NAMALWA (cell line): ENCODE measurements at regions not wholly inside any gene's neighbourhood (a gene's known extent, or its start where the extent isn't known, plus 50 kb on each side); places are given as distances from the start of the nearest gene placed in this dataset.

Experiments
- DNase-seq: peaks from one replicate; pipeline ENCODE4 v3.0.0-alpha.2; 2015; ENCODE audit warnings: low spot score

DNA sequence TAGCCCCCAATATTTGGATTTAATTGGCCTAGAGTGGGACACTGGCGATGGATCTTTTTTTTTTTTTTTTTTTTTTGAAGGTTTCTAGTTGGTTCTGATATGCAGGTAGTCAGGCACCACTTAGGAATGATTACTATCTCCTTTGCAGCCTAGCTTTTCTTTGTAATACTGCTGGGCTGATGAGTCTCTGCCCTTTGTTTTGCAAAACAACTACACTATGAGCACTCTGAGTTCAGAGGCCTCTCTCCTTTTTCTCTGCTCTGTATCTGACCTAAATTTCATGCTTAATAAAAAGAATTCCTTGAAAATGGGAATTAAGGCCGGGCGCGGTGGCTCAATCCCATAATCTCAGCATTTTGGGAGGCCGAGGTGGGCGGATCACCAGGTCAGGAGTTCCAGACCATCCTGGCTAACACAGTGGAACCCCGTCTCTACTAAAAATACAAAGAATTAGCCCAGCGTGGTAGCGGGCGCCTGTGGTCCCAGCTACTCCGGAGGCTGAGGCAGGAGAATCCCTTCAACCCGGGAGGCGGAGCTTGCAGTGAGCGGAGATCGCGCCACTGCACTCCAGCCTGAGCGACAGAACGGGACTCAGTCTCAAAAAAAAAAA lies 1312.3 kb downstream of the FAM181B start:
- DNase-seq = no peak

DNA sequence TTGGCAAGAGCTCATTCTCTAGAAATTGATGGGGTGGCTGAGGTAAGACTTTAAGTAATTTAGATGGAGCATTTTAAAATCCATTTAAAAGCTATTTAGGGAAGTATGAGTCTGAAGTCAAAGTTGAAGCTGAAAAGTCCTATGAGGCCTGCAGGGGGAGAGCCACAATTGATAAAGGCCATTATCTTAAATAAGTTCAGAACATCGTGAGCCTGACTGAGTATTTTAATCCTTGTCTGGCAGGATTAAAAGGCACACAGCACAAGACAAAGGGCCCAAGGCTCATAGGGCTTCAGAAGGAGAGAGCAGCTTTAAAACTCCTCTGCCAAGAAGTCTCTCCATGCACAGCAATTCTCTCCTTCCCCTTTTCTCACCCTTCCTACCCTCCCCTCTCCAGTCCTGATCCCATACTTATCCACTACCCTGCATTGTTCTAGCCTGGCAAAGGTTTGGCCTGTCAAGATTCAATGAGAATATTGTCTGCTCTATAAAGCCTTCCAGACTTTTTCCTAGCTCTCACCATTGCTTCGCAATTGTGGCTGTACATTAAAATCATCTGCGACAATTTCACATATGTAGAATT lies 1312.9 kb downstream of the FAM181B start:
- peak; percentile 7 for DNase-seq

DNA sequence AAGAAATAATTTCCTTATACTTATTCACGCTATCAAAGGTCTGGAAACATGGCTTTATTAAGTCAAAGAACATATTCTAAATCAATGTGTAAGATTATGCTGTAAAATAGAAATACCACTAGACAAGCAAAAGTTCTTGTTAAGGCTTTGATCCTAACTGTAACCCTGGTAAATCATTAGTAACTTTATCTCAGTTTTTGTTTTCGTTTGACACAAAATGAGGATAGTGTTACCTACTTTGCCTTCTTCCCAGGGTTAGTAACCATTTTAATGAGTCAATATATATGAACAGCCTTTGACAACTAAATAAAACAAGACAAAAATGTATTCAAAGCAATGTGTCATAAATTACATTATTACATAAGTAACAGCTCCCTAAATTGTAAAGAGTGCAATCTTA lies 1336.3 kb downstream of the FAM181B start:
- no peak for DNase-seq

DNA sequence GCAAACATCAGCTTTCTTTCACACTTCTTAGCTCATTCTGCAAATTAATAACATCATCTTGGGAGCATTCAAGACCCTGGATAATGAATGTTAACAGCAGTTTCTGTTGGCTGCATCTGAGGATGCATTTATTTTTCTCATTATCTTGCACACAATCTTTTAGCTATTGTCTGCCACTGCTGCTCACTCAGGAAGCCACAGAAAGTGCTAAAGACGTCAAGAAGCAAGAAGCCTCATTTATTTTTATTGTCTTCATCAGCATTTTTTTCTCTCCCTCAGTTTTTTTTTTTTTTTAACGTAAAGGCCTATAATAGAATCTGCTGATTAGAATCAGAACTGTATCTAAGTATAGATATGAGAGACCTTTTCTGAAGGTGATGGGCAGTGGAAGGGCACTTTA lies 1339.4 kb downstream of the FAM181B start:
- no peak for DNase-seq

DNA sequence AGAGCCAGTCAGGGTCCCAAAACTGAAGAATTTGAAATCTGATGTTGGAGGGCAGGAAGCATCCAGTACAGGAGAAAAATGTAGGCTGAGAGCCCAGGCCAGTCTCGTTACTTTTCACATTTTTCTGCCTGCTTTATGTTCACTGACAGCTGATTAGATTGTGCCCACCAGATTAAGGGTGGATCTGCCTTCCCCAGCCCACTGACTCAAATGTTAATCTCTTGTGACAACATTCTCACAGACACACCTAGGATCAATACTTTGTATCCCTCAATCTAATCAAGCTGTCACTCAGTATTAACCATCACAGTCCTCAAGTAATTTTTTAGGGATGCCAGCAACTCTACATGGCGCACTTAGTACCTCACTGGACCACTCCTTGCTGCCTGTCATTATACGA lies 1345.3 kb downstream of the FAM181B start:
- no peak for DNase-seq

DNA sequence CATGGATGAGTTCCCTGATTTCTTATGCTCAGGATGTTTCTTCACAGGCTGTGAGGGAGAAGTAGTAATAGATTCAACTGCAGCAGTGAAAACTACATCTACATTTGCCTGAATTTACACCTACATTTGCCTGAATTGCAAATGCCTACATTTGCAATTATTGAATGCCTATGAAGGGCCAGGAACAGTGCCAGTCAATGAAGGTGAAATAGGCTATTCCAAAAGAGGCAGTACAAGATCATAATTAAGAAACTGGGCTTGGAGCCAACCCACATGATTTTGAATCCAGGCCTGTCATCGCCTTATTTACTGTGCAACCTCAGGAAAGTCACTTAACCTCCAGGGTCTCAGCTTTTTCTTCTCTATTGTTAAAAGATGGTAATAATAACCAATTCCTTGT lies 1353.3 kb downstream of the FAM181B start:
- no peak for DNase-seq

DNA sequence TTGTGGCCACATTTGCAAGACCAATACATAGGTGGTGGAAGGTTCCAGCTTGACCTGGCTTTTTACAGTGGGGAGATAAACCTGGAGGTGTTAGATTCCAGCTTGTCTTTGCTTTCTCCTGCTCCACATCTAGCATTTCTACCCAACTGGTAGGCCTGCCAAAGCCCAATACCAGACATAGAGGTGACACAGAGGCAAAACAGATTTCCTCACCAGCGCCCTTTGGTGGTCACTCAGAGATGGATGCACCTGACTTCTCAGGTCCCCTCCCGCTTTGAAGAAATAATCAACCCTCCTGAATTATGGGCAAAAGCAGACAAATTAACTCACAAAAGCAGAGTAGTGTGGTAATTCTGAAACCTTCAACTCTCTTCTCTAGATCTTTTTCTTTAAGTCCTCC lies 1356.2 kb downstream of the FAM181B start:
- DNase-seq = no peak

DNA sequence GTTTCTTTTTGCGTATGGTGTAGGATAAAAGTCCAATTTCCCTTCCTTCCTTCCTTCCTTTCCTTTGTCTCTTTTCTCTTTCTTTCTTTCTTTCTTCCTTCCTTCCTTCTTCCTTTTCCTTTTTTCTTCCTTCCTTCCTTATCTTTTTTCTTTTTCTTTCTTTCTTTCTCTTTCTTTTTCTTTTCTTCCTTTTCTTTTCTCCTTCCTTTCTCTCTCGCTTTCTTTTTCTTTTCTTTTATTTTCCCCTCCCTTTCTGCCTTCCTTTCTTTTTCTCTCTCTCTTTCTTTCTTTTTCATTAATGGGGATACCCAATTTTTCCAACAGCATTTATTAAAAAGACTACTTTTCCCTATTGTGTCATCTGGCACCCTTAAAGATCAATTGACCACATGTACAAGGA lies 1359.7 kb downstream of the FAM181B start:
- DNase-seq = no peak

DNA sequence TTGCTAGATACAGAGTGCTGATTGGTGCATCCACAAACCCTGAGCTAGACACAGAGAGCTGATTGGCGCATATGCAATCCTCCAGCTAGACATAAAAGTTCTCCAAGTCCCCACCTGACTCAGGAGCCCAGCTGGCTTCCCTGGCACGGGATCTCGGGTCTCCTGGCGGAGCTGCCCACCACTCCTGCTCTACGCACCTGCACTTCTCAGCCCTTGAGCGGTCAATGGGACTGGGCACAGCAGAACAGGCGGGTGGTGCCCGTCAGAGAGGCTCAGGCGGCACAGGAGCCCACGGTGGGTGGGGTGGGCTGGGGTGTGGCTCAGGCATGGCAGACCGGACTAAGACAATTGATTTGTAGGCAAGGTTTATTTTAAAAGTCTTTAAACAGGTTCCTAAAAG lies 1365.5 kb downstream of the FAM181B start:
- DNase-seq = no peak

DNA sequence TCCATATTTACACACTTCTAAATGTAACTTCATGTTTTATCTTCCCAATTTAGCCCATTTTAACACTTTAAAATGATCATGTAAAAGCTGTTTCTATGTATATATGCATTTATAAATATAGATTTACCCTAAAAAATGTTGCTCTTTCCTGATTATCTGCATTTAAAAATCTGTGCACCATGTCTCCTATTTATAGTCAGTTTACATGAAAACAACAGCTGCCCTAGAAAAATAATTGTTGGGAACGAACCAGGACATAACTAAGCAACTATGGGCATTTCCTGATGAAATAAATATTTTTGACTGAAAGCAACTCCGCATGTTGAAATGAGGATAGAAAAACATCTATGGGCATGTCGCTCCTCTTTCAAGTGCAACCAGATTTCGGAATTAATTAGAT lies 1368.2 kb downstream of the FAM181B start:
- DNase-seq = no peak

DNA sequence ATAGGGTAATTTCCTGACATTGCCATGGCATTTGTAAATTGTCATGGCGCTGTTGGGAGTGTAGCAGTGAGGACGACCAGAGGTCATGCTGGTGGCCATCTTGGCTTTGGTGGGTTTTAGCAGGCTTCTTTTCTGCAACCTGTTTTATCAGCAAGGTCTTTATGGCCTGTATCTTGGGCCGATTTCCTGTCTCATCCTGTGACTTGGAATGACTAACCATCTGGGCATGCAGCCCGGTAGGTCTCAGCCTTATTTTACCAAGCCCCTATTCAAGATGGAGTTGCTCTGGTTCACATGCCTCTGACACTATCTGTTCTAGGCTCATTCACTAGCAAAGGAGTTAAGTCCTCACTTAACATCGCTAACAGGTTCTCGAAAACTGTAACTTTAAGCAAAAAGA lies 1374.2 kb downstream of the FAM181B start:
- DNase-seq = no peak

DNA sequence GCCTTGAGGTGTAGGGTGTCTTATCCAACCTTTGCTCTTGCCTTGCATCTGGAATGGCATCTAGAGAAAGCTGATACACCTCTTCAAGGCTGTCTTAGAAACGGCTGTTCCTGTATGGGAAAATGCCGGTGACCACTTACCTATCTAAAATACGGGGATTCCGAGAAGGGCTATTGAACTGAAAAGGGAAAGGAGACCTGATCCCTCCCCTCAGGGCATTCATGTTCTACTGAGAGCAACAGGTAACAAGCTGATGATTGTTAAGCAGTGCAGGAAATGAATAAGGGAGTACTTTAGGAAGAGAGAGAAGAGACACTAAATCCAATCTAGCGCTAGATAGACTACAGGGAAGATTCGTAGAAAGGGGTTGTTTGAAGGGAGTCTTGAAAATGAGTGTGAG lies 1388.1 kb downstream of the FAM181B start:
- no peak for DNase-seq

DNA sequence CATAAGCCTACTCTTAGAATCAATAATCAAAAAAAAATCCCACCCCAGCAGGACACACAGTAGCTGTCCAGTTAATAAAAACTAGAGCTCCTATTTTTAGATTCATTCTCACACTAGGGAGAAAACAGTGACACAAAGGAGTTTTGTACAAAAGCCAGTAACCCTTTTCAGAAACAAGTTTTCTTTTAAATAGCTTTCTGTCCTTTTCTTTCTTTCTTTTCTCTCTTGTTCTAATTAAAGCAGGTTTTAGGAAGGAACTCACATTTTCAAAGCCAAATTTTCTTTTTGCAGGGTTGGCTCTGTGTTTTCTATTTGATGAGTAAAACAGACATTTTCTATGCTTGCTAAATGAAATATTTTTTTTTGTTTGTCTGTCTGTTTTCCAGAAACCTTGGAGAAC lies 1390.7 kb downstream of the FAM181B start:
- DNase-seq = no peak

DNA sequence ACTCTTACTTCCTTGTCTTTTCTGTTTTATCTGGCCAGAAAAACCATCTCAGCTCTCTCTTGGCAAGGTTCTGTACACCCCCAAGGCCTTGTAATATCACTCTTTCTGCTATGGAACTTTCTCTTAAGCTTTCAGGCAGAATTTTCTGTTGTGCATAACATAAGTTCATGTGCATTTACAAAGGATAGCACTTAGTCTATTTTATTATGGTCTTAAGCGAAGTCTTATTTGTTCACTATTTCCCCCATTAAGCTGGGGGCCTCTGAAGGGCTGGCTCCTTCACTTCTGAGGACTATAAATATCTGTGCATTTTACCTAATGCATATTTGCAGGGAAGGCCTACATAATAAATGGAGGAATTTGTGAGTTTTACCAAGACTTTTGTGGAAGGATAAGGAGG lies 1393.4 kb downstream of the FAM181B start:
- no peak for DNase-seq

DNA sequence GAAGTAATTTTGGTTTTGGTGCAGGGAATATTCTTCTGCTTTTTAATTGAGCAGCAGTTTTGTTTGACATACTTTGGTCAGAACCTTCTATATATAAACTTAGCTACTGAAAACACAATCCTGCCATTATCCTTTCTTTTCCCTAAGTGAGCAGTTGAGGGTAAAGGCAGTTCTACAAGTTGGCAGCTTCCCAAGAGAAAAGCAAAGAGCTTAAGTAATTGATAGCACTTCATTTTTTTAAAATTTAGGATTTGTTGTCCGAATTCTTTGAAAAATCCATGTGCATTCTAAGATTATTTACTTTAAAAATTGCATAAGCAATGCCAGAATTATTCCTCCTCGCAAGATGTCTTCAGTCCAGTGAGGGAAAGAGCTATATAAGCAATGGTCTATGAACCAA lies 1394.1 kb downstream of the FAM181B start:
- DNase-seq = no peak

DNA sequence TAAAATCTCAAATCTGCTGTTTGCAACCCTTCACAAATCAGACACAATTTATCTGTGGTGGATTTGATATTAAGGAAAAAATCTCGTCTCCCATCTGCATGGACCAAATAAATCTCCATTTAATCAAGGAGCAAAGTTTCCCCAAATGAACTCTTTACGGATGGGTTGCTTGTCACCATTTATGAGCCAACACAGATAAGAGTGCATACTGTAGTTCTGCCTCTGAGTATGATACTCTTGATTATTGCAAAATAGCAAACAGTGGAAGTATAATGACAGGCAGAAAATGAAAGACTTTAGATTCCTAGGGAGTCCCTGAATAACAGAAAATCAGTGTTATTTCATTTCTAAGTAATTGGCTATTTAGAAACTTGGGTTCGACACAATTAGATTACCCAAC lies 1395.9 kb downstream of the FAM181B start:
- no peak for DNase-seq

DNA sequence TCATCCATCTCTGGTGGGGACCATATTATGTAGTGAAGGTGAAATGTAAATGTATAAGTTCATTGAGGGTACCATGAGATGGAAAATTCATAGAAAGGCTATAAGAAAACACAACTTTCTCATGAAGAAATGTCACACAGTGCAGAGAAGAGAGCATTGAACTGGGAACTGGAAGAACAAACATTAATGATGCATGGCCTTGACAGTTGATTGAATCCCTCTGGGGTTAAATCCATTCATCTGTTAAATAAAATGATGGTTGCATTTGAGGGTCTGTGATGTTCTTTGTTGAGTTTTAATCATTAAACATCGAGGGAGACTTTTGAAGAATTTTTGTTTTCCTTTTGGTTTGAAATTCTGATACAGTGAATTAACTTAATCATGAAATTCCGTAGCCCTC lies 1401.4 kb downstream of the FAM181B start:
- DNase-seq = no peak

DNA sequence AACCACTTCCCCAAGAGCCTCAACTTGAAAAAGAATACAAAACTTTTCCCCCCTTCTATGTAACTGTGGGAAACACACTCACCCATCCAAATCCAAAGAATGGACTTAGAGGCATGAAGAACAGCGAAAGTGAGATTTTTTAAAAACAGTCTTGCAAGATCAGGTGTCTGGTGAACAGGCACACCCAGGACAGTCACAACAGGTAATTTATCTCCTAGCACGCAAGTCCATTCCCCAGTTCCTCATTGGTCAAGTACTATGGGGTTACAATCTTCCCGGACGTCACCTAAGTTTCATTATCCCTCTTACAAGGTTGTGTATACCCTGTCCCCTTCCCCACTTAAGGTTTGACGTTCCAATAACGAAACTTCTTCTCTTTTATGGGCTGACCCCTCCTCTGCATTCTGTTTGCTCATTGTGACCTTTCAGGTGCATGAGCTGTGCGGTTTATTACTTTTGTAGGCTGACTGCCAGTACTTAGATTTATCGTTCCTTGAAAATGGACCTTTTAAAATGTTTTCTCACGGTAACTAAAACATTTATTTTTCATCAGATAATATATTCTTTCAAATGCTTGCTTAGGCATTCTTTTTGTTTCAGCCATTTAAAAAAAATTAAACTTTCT lies 1401.9 kb downstream of the FAM181B start:
- no peak for DNase-seq

DNA sequence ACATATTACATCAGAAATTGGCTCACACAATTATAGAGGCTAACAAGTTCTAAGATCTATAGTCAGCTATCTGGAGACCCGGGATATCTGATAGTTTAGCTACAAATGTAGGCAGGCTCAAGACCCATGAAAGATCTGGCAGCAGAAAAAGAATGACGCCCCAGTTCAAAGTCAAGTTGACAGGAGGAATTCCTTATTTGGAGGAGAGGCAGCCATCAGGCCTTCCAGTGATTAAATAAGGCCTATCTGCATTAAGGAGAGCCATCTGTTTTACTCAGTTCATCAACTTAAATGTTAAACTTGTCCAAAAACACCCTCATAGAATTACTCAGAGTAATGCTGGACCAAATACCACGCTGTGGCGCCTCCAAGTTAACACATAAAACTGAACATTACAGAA lies 1402.6 kb downstream of the FAM181B start:
- no peak for DNase-seq

DNA sequence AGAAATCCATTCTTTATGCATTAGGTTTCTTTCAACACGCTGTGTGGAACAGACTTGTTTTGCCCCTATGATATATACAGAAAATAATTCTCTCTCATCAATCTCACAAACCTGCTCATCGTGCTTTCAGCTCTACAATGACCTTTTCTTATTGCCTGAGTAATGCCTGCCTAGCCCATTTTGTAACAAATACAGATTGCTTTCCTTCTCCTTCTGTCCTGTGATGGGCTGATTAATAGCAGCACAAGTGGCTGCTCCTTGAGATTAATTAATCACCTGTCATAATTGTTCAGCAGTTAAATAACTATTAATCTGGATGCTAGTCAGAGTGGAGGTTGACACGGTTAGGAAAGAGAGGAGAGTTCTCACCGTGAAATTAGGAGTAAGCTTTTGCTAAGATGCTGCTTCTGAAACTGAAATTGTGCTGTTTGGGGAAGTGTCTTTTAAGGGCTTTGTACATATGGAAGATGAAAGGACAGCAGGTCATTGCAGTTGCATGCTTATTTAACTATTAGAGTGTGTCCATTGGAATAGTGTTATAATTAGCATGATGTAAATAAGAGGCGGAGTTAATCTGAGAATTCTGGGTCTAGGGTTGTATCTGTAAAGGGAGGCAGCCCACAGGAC lies 1430.5 kb downstream of the FAM181B start:
- no peak for DNase-seq

DNA sequence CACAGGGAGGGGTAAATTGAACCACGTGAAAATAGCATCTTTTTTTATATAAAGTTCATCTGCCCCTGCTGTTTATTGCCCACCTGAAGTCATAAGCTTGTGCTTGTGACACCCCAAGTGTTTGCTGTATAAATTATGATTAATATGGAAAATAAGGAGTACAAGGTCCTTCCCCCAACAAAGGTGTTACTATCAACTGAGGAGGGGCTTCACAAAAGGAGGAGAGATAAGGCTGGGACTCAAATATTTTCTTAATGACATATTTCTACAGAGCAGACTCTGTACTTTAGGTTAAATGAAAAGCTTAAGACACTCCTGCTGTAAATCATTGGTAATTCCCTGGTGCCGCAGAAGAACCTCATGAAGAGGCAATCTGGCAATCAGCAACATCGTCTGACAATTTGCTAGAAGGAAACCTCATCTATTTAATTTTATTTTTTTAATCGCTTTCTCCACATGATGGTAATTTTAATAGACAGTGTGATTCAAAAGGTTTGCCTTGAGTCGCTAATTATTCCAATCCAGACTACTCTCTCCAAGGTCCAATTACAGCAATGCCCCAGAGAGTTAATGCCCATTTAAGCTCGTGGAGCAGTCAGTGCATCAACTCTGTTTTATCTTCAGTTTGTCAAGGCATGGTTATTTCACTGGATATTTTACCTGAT lies 1432.4 kb downstream of the FAM181B start:
- no peak for DNase-seq

DNA sequence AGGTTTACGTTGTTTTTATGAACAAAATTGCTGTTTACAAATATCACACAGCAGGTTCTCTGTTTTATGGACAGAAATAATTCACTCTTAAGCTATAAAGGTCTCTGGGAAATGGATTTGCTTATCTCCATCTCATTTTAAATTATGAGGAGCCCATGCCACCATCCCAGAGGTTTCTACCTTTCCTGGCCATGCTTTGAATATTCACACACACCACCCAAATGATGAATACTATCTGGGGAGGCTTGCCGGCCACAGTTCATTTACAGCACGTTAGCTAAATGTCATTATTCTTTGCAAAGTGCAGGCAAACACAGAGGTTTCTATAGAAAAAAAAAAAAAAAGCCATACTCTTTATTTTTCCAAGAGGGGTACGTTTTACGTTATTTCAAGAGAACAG lies 1446.7 kb downstream of the FAM181B start:
- no peak for DNase-seq

DNA sequence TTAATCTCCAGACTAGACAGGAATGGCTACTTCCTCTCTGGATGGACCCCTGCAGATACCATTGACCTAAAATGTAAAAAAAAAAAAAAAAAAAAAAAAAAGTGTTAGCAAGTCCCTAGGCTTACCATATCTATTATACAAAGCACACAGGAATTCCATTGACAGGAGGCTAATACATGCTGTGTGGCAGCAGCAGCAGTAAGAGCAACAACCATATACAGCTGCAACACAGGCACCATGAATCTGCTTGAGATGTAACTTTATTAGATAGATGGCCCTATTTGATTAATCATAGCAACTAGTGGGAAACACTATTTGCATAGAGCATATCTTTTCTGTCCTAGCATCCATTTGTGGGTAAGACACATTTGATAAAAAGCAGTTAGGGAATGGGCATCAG lies 1447.1 kb downstream of the FAM181B start:
- DNase-seq = no peak
